ENCODE measurements at regions not wholly inside any gene's neighbourhood (a gene's known extent, or its start where the extent isn't known, plus 50 kb on each side); places are given as distances from the start of the nearest gene placed in this dataset.

GRCh38 chr6:85192596-85192995, 257.3 kb upstream of the NT5E start:
- DNase-seq (ENCODE audit: low spot score) = no peak

- DNase-seq (ENCODE audit: low spot score) = peak; percentile 74
Measured at GRCh38 chr6:85192186-85192585, 257.7 kb upstream of the NT5E start.

DNA sequence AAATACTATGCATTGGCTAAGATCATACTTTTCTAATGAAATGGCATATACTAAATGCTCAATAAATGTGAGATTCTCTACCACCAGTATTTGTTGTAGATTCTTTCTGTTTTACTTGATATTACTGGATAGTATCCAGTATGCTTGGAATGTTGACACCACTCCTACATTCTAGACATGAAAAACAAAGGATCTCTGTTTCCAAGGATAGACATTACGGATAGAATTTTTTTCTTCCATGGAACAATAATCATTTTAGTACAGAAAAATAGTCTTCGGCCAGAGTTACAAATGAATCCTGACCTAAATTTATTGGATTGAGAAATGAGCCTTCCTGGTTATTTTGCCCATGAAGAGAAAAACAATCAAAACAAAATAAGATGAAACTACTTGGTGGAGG, 258.2 kb upstream of the NT5E start:
- peak; percentile 33 for DNase-seq (ENCODE audit: low spot score)

DNA sequence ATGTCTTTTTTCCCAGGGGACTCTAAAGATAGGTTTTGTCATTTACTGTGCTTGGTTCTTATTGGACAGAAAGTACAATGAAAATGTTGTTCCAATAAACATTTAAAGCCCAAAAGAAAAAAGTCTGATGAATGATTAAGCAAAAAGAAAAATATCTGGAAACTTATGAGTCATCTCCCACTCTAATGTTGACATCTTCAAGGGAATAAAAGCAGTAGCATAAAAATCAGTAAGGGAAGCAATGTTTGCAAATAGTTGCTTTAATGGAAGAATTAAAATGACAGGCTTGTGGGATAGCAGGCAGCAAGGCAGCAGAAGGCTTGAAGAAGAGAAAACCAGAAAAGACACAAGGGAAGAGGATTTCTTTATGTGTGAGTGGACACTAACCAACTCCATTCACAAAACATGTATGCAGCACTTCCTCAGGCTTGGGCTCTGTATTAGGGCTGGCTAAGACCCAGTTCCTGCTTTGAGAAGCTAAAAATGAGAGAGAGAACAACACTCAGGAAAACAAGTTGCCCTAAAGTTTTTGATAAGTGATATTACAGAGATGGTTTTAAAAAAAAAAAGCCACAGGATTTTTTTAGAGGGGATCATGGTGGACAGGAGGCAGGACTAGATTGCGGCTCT, 263.2 kb upstream of the NT5E start:
- peak; percentile 41 for DNase-seq (ENCODE audit: low spot score)

- DNase-seq (ENCODE audit: low spot score) = peak; percentile 22
Measured at GRCh38 chr6:85185977-85186376, 263.9 kb upstream of the NT5E start.

GRCh38 chr6:85183841-85184240, 266.0 kb upstream of the NT5E start:
- no peak for DNase-seq (ENCODE audit: low spot score)

- peak; percentile 16 for DNase-seq (ENCODE audit: low spot score)
Measured at GRCh38 chr6:85172705-85173104, 277.2 kb upstream of the NT5E start.

- DNase-seq (ENCODE audit: low spot score) = no peak
Measured at GRCh38 chr6:85172161-85172560, 277.7 kb upstream of the NT5E start.

DNA sequence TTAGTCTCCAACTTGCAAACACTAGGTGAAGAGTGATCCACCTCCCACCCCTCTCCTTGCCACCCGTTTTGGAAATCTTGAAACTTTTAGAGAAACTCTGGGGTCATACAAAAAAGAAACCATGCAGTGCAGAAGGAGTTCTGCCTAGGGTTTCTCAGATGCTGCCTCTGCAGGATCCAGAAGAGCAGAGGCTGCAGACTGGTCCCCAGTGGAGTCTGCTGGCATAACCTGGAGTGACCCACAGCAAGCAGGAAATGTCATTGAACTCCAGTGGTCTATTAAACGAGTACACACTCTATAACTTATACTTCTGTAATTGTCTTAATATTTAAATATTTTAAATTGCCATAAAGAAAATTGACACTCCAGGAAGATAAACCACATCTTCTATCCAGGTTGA, 280.7 kb upstream of the NT5E start:
- no peak for DNase-seq (ENCODE audit: low spot score)

DNA sequence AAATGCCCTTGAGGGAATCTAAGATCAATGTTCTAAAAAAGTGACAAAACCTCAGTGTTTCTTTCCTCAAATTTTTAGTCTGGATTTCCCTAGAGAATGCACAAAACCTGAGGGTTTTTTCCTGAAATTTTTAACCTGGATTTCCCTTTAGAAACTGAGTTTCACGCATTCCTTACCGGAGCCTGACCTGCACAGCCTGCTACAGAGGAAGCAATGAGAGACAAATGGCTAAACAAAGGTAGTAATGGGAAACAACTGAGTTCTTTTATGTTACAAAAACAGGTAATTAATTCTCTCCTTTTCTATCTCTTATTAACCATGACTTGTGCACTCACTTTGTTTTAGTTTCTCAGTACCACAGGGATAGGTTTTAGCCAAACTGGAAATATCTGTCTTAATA, 281.7 kb upstream of the NT5E start:
- no peak for DNase-seq (ENCODE audit: low spot score)

DNA sequence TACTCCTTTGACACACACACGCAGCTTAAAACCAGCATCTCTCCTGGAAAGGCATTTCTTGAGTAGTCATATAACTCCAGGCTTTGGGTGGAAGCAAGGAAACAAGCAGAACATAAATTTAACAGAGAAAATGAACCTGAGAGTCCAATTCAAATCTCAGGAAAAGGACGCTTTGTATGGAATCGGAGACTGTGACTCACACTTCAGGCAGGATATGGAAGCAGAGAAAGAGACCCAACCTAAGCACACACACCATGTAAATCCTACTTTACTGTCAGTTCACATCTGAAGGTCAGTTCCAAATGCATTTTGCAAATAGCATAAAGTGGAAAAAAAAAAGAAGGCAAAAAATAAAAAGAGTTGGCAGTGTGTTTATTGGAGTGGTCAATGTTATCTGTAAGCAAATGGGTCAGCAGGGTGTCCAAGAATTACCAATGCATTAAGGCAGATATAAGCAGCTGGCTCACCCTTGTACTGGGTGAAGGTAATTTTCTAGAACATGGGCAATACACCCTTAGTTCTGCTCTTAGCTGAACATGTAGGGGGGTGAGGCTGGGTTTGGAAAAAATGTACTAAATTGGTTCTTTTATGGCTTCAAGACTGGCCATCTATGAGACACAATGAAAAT, 283.7 kb upstream of the NT5E start:
- DNase-seq (ENCODE audit: low spot score) = no peak

DNA sequence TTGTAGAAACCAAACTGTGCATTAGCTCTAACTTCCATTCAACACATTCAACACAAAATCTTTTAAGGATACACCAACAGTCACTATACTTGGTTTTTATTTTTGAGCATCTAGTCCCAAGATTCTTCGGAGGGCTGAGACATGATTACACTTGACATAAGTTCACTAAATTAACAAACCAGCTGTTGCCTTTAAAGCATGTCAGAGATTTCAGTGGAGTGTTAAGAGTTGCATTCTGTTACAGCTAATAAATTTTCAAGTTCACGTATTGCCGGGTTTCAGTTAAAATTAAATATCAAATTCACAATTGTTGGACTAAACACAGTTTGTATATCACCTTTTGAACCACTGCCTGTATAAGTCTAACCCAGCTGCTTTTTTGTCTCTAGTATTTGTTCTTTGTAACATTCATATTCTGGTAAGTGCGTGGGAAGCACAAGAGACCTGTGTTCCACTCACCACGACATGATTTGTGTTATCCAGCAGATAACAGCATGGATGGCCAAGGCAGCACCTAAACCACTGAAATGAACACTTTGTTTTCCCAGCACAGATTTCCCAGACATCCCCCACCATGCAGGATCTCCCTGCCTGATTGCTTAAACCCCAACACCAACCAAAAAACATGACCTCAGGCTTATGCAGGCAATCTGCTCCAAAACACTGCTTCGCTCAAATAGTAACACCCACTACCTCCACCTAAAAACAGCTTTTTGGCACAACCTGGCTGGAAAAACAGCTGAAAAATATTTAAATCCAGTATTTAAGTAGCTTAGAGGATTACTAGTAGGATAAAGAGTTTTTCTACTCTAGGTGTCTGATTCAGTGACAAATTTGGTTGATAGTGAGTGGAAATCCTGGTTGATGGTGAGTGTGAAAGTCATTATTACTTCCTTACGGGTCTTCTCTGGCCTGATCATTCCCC, 286.5 kb upstream of the NT5E start:
- DNase-seq (ENCODE audit: low spot score) = no peak

- no peak for DNase-seq (ENCODE audit: low spot score)
Measured at GRCh38 chr6:85157311-85157710, 292.6 kb upstream of the NT5E start.

DNA sequence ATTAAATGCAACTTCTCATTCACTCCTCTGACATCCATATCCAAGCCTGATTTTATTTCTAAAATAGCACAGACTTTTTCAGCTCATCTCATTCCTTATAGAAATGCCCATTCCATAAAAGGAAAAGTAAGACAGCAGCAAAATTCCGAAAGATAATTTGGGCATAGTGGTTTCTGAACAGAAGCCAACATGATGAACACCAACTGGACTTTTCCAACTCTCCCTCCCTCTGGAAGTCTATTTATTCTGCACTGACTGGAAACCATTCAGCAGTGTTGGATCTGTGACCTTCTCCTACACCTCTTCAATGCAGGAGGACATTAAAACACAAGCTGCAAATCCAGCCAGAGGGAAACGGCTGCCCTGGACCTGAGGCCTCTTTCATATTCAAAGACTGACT, 306.2 kb upstream of the NT5E start:
- peak; percentile 21 for DNase-seq (ENCODE audit: low spot score)

GRCh38 chr6:85137865-85138264, 312.0 kb upstream of the NT5E start:
- DNase-seq (ENCODE audit: low spot score) = no peak

DNA sequence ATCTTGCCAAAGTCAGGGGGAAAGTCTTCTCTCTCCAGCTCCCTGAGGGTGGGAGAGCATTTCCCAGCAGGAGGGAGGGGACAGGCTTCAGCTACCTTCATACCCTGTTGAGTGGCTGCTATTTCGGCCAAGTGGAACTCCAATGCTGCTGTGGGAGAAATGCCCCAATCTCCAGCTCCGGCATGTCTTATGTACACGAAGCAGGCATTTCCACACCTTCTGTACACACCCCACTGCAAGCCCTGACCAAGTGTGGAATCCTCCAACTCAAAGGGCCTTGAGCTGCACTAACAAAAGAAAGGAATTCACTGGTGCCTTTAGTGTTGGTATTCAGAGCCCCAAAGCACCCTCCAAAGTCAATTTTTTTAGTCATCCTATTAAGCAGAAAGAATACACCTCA, 313.6 kb upstream of the NT5E start:
- no peak for DNase-seq (ENCODE audit: low spot score)

GRCh38 chr6:85135376-85136094, 314.3 kb upstream of the NT5E start:
- peak; percentile 47 for DNase-seq (ENCODE audit: low spot score)

- no peak for DNase-seq (ENCODE audit: low spot score)
Measured at GRCh38 chr6:85134172-85134571, 315.7 kb upstream of the NT5E start.

DNA sequence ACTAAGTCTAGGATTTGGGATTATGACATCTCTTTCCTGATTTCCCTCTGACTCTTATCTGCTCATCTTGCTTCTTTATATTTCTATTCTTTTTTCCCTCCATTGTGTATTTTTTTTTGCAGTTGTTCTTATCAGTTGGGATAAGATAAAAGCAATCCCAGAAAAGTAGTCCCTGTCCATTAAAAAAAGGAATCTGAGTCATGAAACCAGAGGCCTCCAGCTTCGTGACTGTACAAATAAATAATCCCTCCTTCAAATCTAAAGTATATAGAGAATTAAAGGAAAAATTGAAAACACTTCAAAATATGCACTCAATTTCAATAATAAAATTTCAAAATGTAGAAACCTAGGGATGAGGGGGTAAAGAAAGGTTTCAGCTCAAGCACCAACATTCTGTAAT, 317.8 kb upstream of the NT5E start:
- DNase-seq (ENCODE audit: low spot score) = no peak

DNA sequence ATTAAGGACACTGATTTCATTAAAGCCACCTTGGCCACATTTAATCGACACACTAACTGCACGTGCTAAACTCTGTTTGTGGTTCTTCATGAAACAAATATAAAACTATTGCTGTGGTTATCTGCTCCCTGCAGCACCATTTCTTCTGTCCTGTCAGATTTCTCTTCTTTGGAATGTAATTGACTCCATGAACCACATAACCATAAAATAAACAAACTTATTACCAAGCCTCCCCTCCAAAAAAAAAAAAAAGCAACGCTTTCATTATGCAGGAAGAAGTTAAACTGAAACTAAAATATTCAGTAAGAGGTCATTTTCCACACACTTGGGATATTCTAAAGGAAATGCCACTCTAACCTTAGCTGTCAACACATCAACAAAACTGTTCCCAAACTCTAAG, 319.1 kb upstream of the NT5E start:
- no peak for DNase-seq (ENCODE audit: low spot score)

- DNase-seq (ENCODE audit: low spot score) = no peak
Measured at GRCh38 chr6:85129881-85130280, 320.0 kb upstream of the NT5E start.

- DNase-seq (ENCODE audit: low spot score) = no peak
Measured at GRCh38 chr6:85128781-85129180, 321.1 kb upstream of the NT5E start.

Data from AG20443 (cell line).